GM23338 (cell line): ENCODE measurements at regions not wholly inside any gene's neighbourhood (a gene's known extent, or its start where the extent isn't known, plus 50 kb on each side); places are given as distances from the start of the nearest gene placed in this dataset.
A peak's percentile ranks its signal among the peaks of the same experiment; 100 is the strongest.

Source experiments
- ATAC-seq: fragments of 200-7000 bp; cut with Tn5 transposase; 3 replicates; pipeline ENCODE4 v1.9.1; 2020
- DNase-seq: peaks from one replicate; pipeline ENCODE4 v3.0.0-alpha.2; 2015; ENCODE audit warnings: low spot score
- H2AFZ ChIP-seq: fragments of 200-600 bp; sonication (generic); 2 replicates; pipeline ENCODE4 v1.8.0; 2016; ENCODE audit warnings: antibody characterized with exemption, mild to moderate bottlenecking, moderate library complexity
- H3F3A ChIP-seq: fragments of 200-600 bp; sonication (generic); replicated peaks from 2 replicates; pipeline ENCODE4 v1.8.0; 2017; ENCODE audit warnings: antibody characterized with exemption, mixed run types, low read depth
- H3K27ac ChIP-seq: fragments of 200-600 bp; sonication (generic); 2 replicates; pipeline ENCODE4 v1.6.1; 2016; ENCODE audit warnings: low read depth
- H3K27me3 ChIP-seq: fragments of 200-600 bp; sonication (generic); 2 replicates; pipeline ENCODE4 v1.8.0; 2016; ENCODE audit warnings: mild to moderate bottlenecking, mixed run types, moderate library complexity; ENCODE audit not compliant: insufficient read depth
- H3K36me3 ChIP-seq: fragments of 200-600 bp; sonication (generic); 2 replicates; pipeline ENCODE4 v1.8.0; 2016; ENCODE audit warnings: mild to moderate bottlenecking; ENCODE audit not compliant: insufficient read depth
- H3K4me1 ChIP-seq: fragments of 200-600 bp; sonication (generic); 2 replicates; pipeline ENCODE4 v1.8.0; 2016; ENCODE audit warnings: mild to moderate bottlenecking, moderate library complexity; ENCODE audit not compliant: insufficient read depth
- H3K4me2 ChIP-seq: fragments of 200-600 bp; sonication (generic); 2 replicates; pipeline ENCODE4 v1.7.1; 2017; ENCODE audit warnings: mixed run types
- H3K4me3 ChIP-seq: fragments of 200-600 bp; sonication (generic); 2 replicates; pipeline ENCODE4 v1.6.1; 2016; ENCODE audit warnings: mixed run types
- H3K79me2 ChIP-seq: fragments of 200-600 bp; sonication (generic); replicated peaks from 2 replicates; pipeline ENCODE4 v1.8.0; 2017; ENCODE audit warnings: mild to moderate bottlenecking; ENCODE audit not compliant: insufficient read depth
- H3K9me2 ChIP-seq: fragments of 200-600 bp; sonication (generic); 2 replicates; pipeline ENCODE4 v1.8.0; 2017; ENCODE audit not compliant: insufficient read depth
- H4K20me1 ChIP-seq: fragments of 200-600 bp; sonication (generic); replicated peaks from 2 replicates; pipeline ENCODE4 v1.8.0; 2017; ENCODE audit warnings: mild to moderate bottlenecking; ENCODE audit not compliant: insufficient read depth
- H3K27ac Mint-ChIP-seq: 2 replicates; pipeline ENCODE4 v1.8.0; 2020; ENCODE audit warnings: inconsistent platforms, mild to moderate bottlenecking, moderate library complexity, mixed read lengths
- H3K27me3 Mint-ChIP-seq: 3 replicates; pipeline ENCODE4 v1.8.0; 2022; ENCODE audit warnings: low read depth, mild to moderate bottlenecking, moderate library complexity, mixed read lengths, inconsistent platforms; ENCODE audit not compliant: insufficient read depth, poor library complexity
- H3K36me3 Mint-ChIP-seq: 3 replicates; pipeline ENCODE4 v1.8.0; 2021; ENCODE audit warnings: low read depth, mild to moderate bottlenecking, inconsistent platforms, moderate library complexity, mixed read lengths
- H3K4me1 Mint-ChIP-seq: 3 replicates; pipeline ENCODE4 v1.8.0; 2020; ENCODE audit warnings: mild to moderate bottlenecking, inconsistent platforms, mixed read lengths
- H3K4me3 Mint-ChIP-seq: 3 replicates; pipeline ENCODE4 v1.8.0; 2021; ENCODE audit warnings: moderate library complexity, mild to moderate bottlenecking, inconsistent platforms, mixed read lengths
- H3K9me3 Mint-ChIP-seq: 3 replicates; pipeline ENCODE4 v1.8.0; 2020; ENCODE audit warnings: moderate library complexity, mild to moderate bottlenecking, inconsistent platforms, mixed read lengths
- EZH2 ChIP-seq: fragments of 200-600 bp; sonication (generic); IDR thresholded peaks from one replicate; pipeline ENCODE4 v1.8.0; 2017; ENCODE audit warnings: antibody characterized with exemption, mild to moderate bottlenecking, low read depth; ENCODE audit not compliant: unreplicated experiment
- JUNB ChIP-seq: IDR thresholded peaks from one replicate; pipeline ENCODE4 v1.6.1; 2016; ENCODE audit warnings: antibody characterized with exemption; ENCODE audit not compliant: unreplicated experiment
- ZNF331 ChIP-seq: fragments of 250-450 bp; sonication (Bioruptor Pico); IDR thresholded peaks from 2 replicates; pipeline ENCODE4 v1.5.0; 2020; ENCODE audit warnings: low read depth, mild to moderate bottlenecking, moderate library complexity
- TF ChIP-seq, protein P1 (sequence below), 2 experiments: fragments of 200-600 bp in 1 of 2; sonication (generic) in 1 of 2; conservative IDR thresholded peaks; 2 replicates each; pipeline versions ENCODE4 v1.5.1 to v1.6.1; 2016 to 2017; ENCODE audit warnings: antibody characterized with exemption in 2 of 2, low read depth in 2 of 2, mild to moderate bottlenecking in 2 of 2, moderate library complexity in 1 of 2
- TF ChIP-seq, protein P2 (sequence below): IDR thresholded peaks from one replicate; pipeline ENCODE4 v1.6.1; 2018; ENCODE audit warnings: antibody characterized with exemption; ENCODE audit not compliant: unreplicated experiment

DNA sequence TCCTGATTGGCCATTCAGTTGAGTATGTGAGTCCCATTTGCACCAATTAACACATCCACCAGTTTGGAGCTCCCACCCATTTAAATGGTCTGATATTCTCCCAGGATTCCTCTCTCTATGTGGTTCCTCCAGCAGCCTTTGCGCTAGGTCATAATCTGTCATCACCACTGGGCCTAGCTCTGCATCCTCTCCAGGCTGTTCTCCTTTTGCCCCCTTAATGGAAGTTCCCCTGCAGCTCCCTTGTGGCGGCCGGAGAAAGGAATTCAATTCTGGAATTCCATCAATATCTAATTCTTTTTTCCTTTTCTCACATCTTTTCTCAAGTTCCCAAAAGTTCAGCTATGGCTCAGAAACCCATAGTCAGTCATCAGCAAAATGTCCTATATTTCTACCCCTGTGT, 2184.4 kb upstream of the AGA start:
- H3K27ac ChIP-seq, result no peak overlapping the region
- DNase-seq, result peak; percentile 77
- H4K20me1 ChIP-seq, result no peaks in the 10 kb centered on the region
- no peak overlapping the region for H3K4me3 Mint-ChIP-seq
- no peaks in the 10 kb centered on the region for H3K4me1 Mint-ChIP-seq
- H3K27ac Mint-ChIP-seq, result no peak overlapping the region
- no peaks in the 10 kb centered on the region for H3F3A ChIP-seq
- no peaks in the 10 kb centered on the region for H3K27me3 ChIP-seq
- no peaks in the 10 kb centered on the region for H3K36me3 ChIP-seq
- H3K36me3 Mint-ChIP-seq, result no peaks in the 10 kb centered on the region
- no peak overlapping the region for H2AFZ ChIP-seq
- no peaks in the 10 kb centered on the region for H3K9me2 ChIP-seq
- ATAC-seq, result peak; percentile 93
- no peaks in the 10 kb centered on the region for H3K4me1 ChIP-seq
- H3K9me3 Mint-ChIP-seq, result peaks cover 2% of the 10 kb centered on the region; the same call in 2 of the 3 replicates
- TF ChIP-seq, protein P1, sequence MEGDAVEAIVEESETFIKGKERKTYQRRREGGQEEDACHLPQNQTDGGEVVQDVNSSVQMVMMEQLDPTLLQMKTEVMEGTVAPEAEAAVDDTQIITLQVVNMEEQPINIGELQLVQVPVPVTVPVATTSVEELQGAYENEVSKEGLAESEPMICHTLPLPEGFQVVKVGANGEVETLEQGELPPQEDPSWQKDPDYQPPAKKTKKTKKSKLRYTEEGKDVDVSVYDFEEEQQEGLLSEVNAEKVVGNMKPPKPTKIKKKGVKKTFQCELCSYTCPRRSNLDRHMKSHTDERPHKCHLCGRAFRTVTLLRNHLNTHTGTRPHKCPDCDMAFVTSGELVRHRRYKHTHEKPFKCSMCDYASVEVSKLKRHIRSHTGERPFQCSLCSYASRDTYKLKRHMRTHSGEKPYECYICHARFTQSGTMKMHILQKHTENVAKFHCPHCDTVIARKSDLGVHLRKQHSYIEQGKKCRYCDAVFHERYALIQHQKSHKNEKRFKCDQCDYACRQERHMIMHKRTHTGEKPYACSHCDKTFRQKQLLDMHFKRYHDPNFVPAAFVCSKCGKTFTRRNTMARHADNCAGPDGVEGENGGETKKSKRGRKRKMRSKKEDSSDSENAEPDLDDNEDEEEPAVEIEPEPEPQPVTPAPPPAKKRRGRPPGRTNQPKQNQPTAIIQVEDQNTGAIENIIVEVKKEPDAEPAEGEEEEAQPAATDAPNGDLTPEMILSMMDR (conservative IDR thresholded peaks at IDR 0.05; ENCODE audit: low read depth in 2 of 2), result peak; percentile 68 to 80
- TF ChIP-seq, protein P2, sequence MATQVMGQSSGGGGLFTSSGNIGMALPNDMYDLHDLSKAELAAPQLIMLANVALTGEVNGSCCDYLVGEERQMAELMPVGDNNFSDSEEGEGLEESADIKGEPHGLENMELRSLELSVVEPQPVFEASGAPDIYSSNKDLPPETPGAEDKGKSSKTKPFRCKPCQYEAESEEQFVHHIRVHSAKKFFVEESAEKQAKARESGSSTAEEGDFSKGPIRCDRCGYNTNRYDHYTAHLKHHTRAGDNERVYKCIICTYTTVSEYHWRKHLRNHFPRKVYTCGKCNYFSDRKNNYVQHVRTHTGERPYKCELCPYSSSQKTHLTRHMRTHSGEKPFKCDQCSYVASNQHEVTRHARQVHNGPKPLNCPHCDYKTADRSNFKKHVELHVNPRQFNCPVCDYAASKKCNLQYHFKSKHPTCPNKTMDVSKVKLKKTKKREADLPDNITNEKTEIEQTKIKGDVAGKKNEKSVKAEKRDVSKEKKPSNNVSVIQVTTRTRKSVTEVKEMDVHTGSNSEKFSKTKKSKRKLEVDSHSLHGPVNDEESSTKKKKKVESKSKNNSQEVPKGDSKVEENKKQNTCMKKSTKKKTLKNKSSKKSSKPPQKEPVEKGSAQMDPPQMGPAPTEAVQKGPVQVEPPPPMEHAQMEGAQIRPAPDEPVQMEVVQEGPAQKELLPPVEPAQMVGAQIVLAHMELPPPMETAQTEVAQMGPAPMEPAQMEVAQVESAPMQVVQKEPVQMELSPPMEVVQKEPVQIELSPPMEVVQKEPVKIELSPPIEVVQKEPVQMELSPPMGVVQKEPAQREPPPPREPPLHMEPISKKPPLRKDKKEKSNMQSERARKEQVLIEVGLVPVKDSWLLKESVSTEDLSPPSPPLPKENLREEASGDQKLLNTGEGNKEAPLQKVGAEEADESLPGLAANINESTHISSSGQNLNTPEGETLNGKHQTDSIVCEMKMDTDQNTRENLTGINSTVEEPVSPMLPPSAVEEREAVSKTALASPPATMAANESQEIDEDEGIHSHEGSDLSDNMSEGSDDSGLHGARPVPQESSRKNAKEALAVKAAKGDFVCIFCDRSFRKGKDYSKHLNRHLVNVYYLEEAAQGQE, result no peak
- H3K4me2 ChIP-seq, result no peak overlapping the region
- no peaks in the 10 kb centered on the region for H3K79me2 ChIP-seq
- H3K27me3 Mint-ChIP-seq, result no peaks in the 10 kb centered on the region
- H3K4me3 ChIP-seq, result no peak overlapping the region

DNA sequence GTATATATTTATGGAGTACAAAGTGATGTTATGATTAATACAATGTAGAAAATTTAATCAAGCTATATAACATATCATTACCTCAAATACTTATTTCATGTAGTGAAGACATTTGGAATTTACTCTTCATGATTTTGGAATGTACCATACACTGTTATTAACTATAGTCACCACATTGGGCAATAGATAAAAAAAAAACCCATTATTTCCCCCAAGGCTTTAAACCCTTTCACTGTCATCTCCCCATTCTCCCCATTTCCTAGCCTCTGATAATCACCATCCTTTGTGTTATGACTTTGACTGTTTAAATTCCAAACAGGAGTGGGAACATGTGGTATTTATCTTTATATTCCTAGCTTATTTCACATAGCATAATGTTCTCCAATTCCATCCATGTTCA, 2189.1 kb upstream of the AGA start:
- H3K4me3 ChIP-seq, result no peak overlapping the region
- H3K27ac ChIP-seq, result no peak overlapping the region
- no peaks in the 10 kb centered on the region for H3F3A ChIP-seq
- ATAC-seq, result no peak
- H3K79me2 ChIP-seq, result no peaks in the 10 kb centered on the region
- no peak for DNase-seq
- no peaks in the 10 kb centered on the region for H3K4me1 ChIP-seq
- no peaks in the 10 kb centered on the region; the same call in 1 of the 2 replicates for H3K9me2 ChIP-seq
- no peak overlapping the region for H3K4me2 ChIP-seq
- H3K27me3 ChIP-seq, result no peaks in the 10 kb centered on the region
- TF ChIP-seq, protein P2, result no peak
- TF ChIP-seq EZH2, result no peak
- no peak for TF ChIP-seq JUNB
- TF ChIP-seq ZNF331 (CRISPR knock-in tag), result no peak
- Mint-ChIP-seq H3K27ac (no peak overlapping the region), H3K36me3 (peaks cover 7% of the 10 kb centered on the region; the same call in 2 of the 3 replicates), H3K4me1 (no peaks in the 10 kb centered on the region), H3K27me3 (no peaks in the 10 kb centered on the region), H3K9me3 (peaks cover 13% of the 10 kb centered on the region), H3K4me3 (no peak overlapping the region)
- H3K36me3 ChIP-seq, result peaks cover 8% of the 10 kb centered on the region
- H2AFZ ChIP-seq, result no peak overlapping the region
- H4K20me1 ChIP-seq, result no peaks in the 10 kb centered on the region
